ENCODE measurements at regions not wholly inside any gene's neighbourhood (a gene's known extent, or its start where the extent isn't known, plus 50 kb on each side); places are given as distances from the start of the nearest gene placed in this dataset.
"Not testable (repeated sequence)": the region's sequence is repeated elsewhere in the genome, so short reads cannot be mapped to it uniquely, and the experiment has no call there.

DNA sequence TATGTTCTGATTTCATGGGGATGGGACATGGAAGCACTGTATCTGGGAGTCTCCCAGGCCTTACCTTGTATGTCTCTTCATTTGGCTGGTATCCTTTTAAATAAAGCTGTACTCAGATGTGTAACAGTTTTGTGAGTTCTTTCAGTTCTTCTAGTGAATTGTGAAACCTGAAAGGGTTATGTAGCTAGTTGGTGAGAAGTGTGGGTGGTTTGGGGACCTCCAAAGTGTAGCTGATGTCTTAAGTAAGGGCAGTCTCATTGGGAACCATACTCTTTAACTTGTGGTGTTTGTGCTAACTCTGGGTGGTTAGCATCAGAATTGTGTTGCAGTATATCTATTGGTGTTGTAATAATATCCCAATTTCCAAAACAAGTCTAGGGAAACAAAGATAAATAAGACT lies 166.9 kb upstream of the CCNH start:
- Mint-ChIP-seq H3K9me3 (no peaks in the 10 kb centered on the region), H3K27me3 (no peaks in the 10 kb centered on the region), H3K4me1 (ENCODE audit: unreplicated experiment) (no peaks in the 10 kb centered on the region), H3K4me3 (no peak overlapping the region), H3K27ac (no peak overlapping the region), H3K36me3 (no peaks in the 10 kb centered on the region)
- TF ChIP-seq, protein P1, sequence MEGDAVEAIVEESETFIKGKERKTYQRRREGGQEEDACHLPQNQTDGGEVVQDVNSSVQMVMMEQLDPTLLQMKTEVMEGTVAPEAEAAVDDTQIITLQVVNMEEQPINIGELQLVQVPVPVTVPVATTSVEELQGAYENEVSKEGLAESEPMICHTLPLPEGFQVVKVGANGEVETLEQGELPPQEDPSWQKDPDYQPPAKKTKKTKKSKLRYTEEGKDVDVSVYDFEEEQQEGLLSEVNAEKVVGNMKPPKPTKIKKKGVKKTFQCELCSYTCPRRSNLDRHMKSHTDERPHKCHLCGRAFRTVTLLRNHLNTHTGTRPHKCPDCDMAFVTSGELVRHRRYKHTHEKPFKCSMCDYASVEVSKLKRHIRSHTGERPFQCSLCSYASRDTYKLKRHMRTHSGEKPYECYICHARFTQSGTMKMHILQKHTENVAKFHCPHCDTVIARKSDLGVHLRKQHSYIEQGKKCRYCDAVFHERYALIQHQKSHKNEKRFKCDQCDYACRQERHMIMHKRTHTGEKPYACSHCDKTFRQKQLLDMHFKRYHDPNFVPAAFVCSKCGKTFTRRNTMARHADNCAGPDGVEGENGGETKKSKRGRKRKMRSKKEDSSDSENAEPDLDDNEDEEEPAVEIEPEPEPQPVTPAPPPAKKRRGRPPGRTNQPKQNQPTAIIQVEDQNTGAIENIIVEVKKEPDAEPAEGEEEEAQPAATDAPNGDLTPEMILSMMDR (conservative IDR thresholded peaks at IDR 0.05) = no peak
- no peak for DNase-seq (ENCODE audit: extremely low spot score, unreplicated experiment)

DNA sequence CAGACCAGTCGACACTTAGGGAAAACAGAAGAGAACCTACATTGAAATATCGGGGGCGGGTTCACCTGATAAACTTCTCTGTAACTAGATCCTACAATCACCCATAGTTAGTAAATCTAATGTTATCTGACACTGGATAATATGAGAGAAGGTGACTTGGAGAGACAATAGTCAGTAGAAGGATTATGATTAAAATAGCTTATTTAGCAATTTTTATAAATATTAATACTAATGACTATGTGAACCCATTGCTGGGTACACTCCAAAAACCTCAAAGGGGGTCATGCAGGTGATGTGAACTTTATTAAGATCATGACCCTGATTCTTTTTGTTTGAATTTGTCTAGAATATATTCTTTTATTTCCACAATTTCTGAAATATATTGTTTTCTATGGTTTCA lies 164.1 kb upstream of the CCNH start:
- no peaks in the 10 kb centered on the region for H3K36me3 Mint-ChIP-seq
- H3K4me1 Mint-ChIP-seq (ENCODE audit: unreplicated experiment) = no peaks in the 10 kb centered on the region
- TF ChIP-seq, protein P1 (conservative IDR thresholded peaks at IDR 0.05) = no peak
- H3K4me3 Mint-ChIP-seq = no peak overlapping the region
- no peaks in the 10 kb centered on the region for H3K27me3 Mint-ChIP-seq
- no peak overlapping the region for H3K27ac Mint-ChIP-seq
- no peak for DNase-seq (ENCODE audit: extremely low spot score, unreplicated experiment)
- no peaks in the 10 kb centered on the region for H3K9me3 Mint-ChIP-seq

DNA sequence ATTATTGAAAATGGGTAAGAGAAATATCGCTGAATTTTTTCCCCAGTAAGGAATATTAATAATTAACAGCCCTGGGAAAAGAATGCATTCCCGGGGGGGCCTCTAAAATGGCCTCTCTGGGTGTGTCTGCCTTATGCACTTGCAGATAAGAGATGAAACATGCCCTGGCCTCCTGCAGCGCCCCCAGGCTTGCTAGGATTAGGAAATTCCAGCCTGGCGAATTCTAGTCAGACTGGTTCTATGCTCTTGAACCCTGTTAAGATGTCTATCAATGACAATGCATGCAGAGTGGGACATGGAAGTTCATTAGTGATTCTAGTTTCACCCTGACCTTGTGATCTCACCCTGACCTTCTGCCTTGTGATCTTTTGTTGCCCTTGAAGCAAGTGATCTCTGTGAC lies 163.6 kb upstream of the CCNH start:
- DNase-seq (ENCODE audit: extremely low spot score, unreplicated experiment); H3K27me3 Mint-ChIP-seq; H3K36me3 Mint-ChIP-seq; H3K4me3 Mint-ChIP-seq; H3K27ac Mint-ChIP-seq; H3K9me3 Mint-ChIP-seq; H3K4me1 Mint-ChIP-seq (ENCODE audit: unreplicated experiment): not testable (repeated sequence)

DNA sequence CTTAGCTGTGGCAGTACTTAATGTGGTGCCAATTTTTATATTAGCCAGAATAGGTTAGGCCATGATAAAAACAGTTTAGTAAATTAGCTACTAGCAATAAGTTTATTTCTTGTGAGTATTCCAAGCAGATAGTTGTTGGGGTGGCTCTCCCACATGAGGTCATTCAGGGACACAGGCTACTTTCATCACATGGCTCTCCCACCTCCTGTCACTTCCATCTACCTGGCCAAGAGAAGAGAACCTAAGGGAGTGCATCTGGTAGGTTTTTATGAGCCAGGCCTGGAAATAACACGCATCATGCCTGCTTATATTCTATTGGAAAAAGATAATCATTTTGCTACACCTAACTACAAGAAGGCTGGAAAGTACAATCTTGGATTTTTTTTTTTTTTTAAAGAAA lies 161.4 kb upstream of the CCNH start:
- TF ChIP-seq, protein P1 (conservative IDR thresholded peaks at IDR 0.05) = no peak
- Mint-ChIP-seq H3K27ac (no peak overlapping the region), H3K9me3 (no peaks in the 10 kb centered on the region), H3K4me3 (no peak overlapping the region), H3K4me1 (ENCODE audit: unreplicated experiment) (no peaks in the 10 kb centered on the region), H3K27me3 (no peaks in the 10 kb centered on the region), H3K36me3 (no peaks in the 10 kb centered on the region)
- DNase-seq (ENCODE audit: extremely low spot score, unreplicated experiment) = no peak

DNA sequence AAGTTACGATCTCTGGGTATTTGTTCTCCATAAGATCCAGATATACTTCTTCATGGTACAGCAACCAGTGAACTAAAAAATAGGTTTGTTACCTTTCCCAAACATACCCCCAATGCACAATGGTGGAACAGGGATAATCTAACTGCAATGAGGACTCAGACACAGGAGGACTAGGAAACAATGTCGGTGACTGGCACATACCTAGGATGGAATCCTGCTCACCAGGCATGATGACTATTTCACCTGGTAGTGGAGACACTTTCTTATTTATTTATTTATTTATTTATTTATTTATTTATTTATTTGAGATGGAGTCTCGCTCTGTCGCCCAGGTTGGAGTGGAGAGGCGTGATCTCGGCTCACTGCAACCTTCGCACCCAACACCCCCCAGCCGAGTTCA lies 159.9 kb upstream of the CCNH start:
- TF ChIP-seq, protein P1 (conservative IDR thresholded peaks at IDR 0.05) = no peak
- no peak overlapping the region for H3K4me3 Mint-ChIP-seq
- H3K27ac Mint-ChIP-seq = no peak overlapping the region
- H3K9me3 Mint-ChIP-seq = no peaks in the 10 kb centered on the region
- H3K4me1 Mint-ChIP-seq (ENCODE audit: unreplicated experiment) = no peaks in the 10 kb centered on the region
- no peak for DNase-seq (ENCODE audit: extremely low spot score, unreplicated experiment)
- no peaks in the 10 kb centered on the region for H3K36me3 Mint-ChIP-seq
- H3K27me3 Mint-ChIP-seq = no peaks in the 10 kb centered on the region

DNA sequence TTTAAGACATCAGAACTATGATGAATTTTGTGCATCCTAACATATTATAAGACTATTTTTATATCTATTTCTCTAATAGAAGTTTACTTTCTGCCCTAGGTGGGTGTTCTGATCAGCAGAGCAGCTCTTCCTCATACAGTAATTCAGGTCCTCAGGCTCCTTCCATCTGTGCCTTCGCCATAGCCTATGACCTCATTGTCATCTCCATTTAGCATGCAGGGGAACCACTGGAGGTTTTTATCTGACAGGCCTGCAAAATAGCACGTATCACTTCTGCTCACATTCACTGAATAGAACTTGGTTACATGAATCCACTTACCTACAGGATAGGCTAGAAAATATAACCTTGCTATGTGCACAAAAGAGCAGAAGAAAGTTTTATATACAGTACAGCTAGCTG lies 159.4 kb upstream of the CCNH start:
- H3K36me3 Mint-ChIP-seq = no peaks in the 10 kb centered on the region

More for the DNA sequence above, 159.4 kb upstream of the CCNH start:
- Mint-ChIP-seq H3K4me3 (no peak overlapping the region), H3K4me1 (ENCODE audit: unreplicated experiment) (no peaks in the 10 kb centered on the region), H3K27me3 (no peaks in the 10 kb centered on the region), H3K27ac (no peak overlapping the region), H3K9me3 (no peaks in the 10 kb centered on the region)
- DNase-seq (ENCODE audit: extremely low spot score, unreplicated experiment) = no peak
- TF ChIP-seq, protein P1 (conservative IDR thresholded peaks at IDR 0.05) = no peak

Data from type B pancreatic cell (in vitro differentiated cells).